Keratinocyte (primary cell): ENCODE measurements at regions not wholly inside any gene's neighbourhood (a gene's known extent, or its start where the extent isn't known, plus 50 kb on each side); places are given as distances from the start of the nearest gene placed in this dataset.

ENCODE experiments used
- DNase-seq: peaks from one replicate; pipeline ENCODE4 v3.0.0-alpha.2; 2011; ENCODE audit warnings: low read depth, missing footprints, low spot score
- FAIRE-seq: peaks from 2 replicates; lab custom pipeline; 2011; peaks lifted over from hg19 to GRCh38; lab: Jason Lieb, UNC
- H2AFZ ChIP-seq: 2 replicates; pipeline ENCODE4 v1.6.0; 2012; ENCODE audit warnings: low read length, control low read depth, inconsistent platforms; ENCODE audit not compliant: control insufficient read depth
- H3K27ac ChIP-seq: 2 replicates; pipeline ENCODE4 v1.5.1; 2011; ENCODE audit warnings: low read length; ENCODE audit not compliant: control insufficient read depth, insufficient read depth
- H3K27me3 ChIP-seq: 3 replicates; pipeline ENCODE4 v1.6.0; 2011; ENCODE audit warnings: low read length; ENCODE audit not compliant: control insufficient read depth, insufficient read depth; ENCODE audit errors: extremely low read depth
- H3K36me3 ChIP-seq, 2 experiments: 2 replicates in 1 of 2; 3 replicates in 1 of 2; pipeline ENCODE4 v1.5.1; 2011; ENCODE audit warnings: low read length in 2 of 2, mild to moderate bottlenecking in 1 of 2; ENCODE audit not compliant: control insufficient read depth in 2 of 2, insufficient read depth in 2 of 2; ENCODE audit errors: extremely low read depth in 1 of 2
- H3K4me1 ChIP-seq: 3 replicates; pipeline ENCODE4 v1.5.1; 2011; ENCODE audit warnings: low read length; ENCODE audit not compliant: control insufficient read depth, insufficient read depth; ENCODE audit errors: extremely low read depth
- H3K4me2 ChIP-seq: 3 replicates; pipeline ENCODE4 v1.6.0; 2011; ENCODE audit warnings: low read depth, low read length; ENCODE audit not compliant: control insufficient read depth, insufficient read depth; ENCODE audit errors: extremely low read depth
- H3K4me3 ChIP-seq, 3 experiments: fragments of 200-600 bp in 1 of 3; sonication (generic) in 1 of 3; 2 replicates in 2 of 3; 3 replicates in 1 of 3; pipeline ENCODE4 v1.5.1; 2011 to 2016; ENCODE audit warnings: low read length in 3 of 3, mild to moderate bottlenecking in 3 of 3, control low read depth in 2 of 3, inconsistent platforms in 1 of 3, low read depth in 1 of 3, mixed read lengths in 1 of 3, mixed run types in 1 of 3, moderate library complexity in 1 of 3; ENCODE audit not compliant: control insufficient read depth in 2 of 3, insufficient read depth in 2 of 3; ENCODE audit errors: extremely low read depth in 1 of 3
- H3K79me2 ChIP-seq: 2 replicates; pipeline ENCODE4 v1.6.0; 2012; ENCODE audit warnings: low read length; ENCODE audit not compliant: control insufficient read depth, insufficient read depth
- H3K9ac ChIP-seq: 3 replicates; pipeline ENCODE4 v1.6.0; 2011; ENCODE audit warnings: low read length; ENCODE audit not compliant: control insufficient read depth, insufficient read depth; ENCODE audit errors: extremely low read depth
- H3K9me1 ChIP-seq: 3 replicates; pipeline ENCODE4 v1.6.0; 2011; ENCODE audit warnings: low read length; ENCODE audit not compliant: control insufficient read depth, insufficient read depth; ENCODE audit errors: extremely low read depth
- H3K9me3 ChIP-seq: 2 replicates; pipeline ENCODE4 v1.5.1; 2012; ENCODE audit warnings: low read depth, low read length; ENCODE audit not compliant: control insufficient read depth
- H4K20me1 ChIP-seq: 3 replicates; pipeline ENCODE4 v1.6.0; 2011; ENCODE audit warnings: low read length; ENCODE audit not compliant: control insufficient read depth, insufficient read depth; ENCODE audit errors: extremely low read depth
- EZH2 ChIP-seq: IDR thresholded peaks from one replicate; pipeline ENCODE4 v1.6.1; 2012; ENCODE audit warnings: inconsistent platforms, mild to moderate bottlenecking, low read length, moderate library complexity
- dilution Hi-C: fragments of 300-500 bp; cut with MboI; formaldehyde crosslinking; loops from one replicate; pipeline ENCODE4 v1.7.0; 2020; ENCODE audit warnings: low sequenced_read_pairs; ENCODE audit not compliant: extremely low pct_ligation_motif_present
- TF ChIP-seq, protein P1 (sequence below), 3 experiments: IDR thresholded peaks in 1 of 3; conservative IDR thresholded peaks in 1 of 3; optimal IDR thresholded peaks in 1 of 3; 2 replicates in 2 of 3; 3 replicates in 1 of 3; pipeline versions ENCODE3 to v1.5.1; 2011; ENCODE audit warnings: low read length in 3 of 3, mild to moderate bottlenecking in 3 of 3, moderate library complexity in 2 of 3, control low read depth in 1 of 3, inconsistent platforms in 1 of 3; ENCODE audit not compliant: insufficient read depth in 2 of 3; ENCODE audit errors: extremely low read depth in 1 of 3

GRCh38 chr12:127687181-127687580 is 579.8 kb upstream of the TMEM132C start:
- no peaks in the 10 kb centered on the region for H3K27me3 ChIP-seq
- no peak overlapping the region for H3K27ac ChIP-seq
- no peaks in the 10 kb centered on the region for H3K79me2 ChIP-seq
- no peak overlapping the region for H3K4me2 ChIP-seq
- H3K9ac ChIP-seq: no peak overlapping the region
- no peak for DNase-seq
- no peaks in the 10 kb centered on the region for H3K9me1 ChIP-seq
- no peaks in the 10 kb centered on the region for H3K36me3 ChIP-seq
- dilution Hi-C loops: no loop called here
- H4K20me1 ChIP-seq: no peaks in the 10 kb centered on the region
- no peaks in the 10 kb centered on the region for H3K4me1 ChIP-seq
- H3K9me3 ChIP-seq: no peaks in the 10 kb centered on the region
- H2AFZ ChIP-seq: no peak overlapping the region
- no peak overlapping the region for H3K4me3 ChIP-seq
- TF ChIP-seq, protein P1, sequence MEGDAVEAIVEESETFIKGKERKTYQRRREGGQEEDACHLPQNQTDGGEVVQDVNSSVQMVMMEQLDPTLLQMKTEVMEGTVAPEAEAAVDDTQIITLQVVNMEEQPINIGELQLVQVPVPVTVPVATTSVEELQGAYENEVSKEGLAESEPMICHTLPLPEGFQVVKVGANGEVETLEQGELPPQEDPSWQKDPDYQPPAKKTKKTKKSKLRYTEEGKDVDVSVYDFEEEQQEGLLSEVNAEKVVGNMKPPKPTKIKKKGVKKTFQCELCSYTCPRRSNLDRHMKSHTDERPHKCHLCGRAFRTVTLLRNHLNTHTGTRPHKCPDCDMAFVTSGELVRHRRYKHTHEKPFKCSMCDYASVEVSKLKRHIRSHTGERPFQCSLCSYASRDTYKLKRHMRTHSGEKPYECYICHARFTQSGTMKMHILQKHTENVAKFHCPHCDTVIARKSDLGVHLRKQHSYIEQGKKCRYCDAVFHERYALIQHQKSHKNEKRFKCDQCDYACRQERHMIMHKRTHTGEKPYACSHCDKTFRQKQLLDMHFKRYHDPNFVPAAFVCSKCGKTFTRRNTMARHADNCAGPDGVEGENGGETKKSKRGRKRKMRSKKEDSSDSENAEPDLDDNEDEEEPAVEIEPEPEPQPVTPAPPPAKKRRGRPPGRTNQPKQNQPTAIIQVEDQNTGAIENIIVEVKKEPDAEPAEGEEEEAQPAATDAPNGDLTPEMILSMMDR (optimal IDR thresholded peaks at IDR 0.05 in 1 of 3, IDR thresholded peaks at IDR 0.05 in 1 of 3, conservative IDR thresholded peaks at IDR 0.05 in 1 of 3; ENCODE audit: extremely low read depth in 1 of 3, insufficient read depth in 2 of 3, low read length in 3 of 3): no peak
- FAIRE-seq: no peak

DNA sequence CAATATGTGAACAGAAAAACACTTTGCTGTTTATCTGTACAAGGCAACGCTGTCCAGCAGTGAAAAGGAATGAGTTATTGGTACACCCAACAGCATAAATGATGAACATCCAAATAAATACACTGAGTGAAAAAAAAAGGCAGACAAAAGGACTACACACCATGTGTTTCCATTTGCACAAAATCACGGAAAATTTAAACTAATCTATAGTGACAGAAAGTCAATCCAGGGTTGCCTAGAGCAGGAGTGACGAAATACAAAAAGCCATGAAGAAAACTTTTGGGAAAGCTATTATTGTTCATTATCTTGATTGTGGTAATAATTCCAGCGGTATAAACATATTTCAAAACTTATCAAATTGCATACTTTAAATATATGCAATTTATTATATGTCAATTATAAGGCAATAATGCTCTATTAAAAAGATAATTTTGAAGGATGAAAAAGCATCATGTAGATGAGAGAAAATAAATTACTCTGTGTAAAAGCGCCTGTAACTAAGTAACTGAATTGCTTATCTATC is 578.0 kb upstream of the TMEM132C start:
- Histone ChIP-seq H3K9me1 (no peaks in the 10 kb centered on the region), H3K79me2 (no peaks in the 10 kb centered on the region), H3K4me3 (no peak overlapping the region), H3K36me3 (no peaks in the 10 kb centered on the region), H3K9me3 (no peaks in the 10 kb centered on the region), H3K4me1 (no peaks in the 10 kb centered on the region), H3K9ac (no peak overlapping the region), H3K27ac (no peak overlapping the region), H3K4me2 (no peak overlapping the region), H2AFZ (no peak overlapping the region), H3K27me3 (no peaks in the 10 kb centered on the region), H4K20me1 (no peaks in the 10 kb centered on the region)
- FAIRE-seq (no peak), DNase-seq (no peak)
- dilution Hi-C loops: no loop called here
- TF ChIP-seq EZH2: no peak
- TF ChIP-seq, protein P1 (optimal IDR thresholded peaks at IDR 0.05 in 1 of 3, IDR thresholded peaks at IDR 0.05 in 1 of 3, conservative IDR thresholded peaks at IDR 0.05 in 1 of 3; ENCODE audit: extremely low read depth in 1 of 3, insufficient read depth in 2 of 3, low read length in 3 of 3): no peak
